HL-60 (cell line): ENCODE measurements at regions not wholly inside any gene's neighbourhood (a gene's known extent, or its start where the extent isn't known, plus 50 kb on each side); places are given as distances from the start of the nearest gene placed in this dataset.

Experiments
- DNase-seq, 2 experiments: peaks; one replicate each; pipeline ENCODE4 v3.0.0-alpha.2; 2010 to 2020; ENCODE audit warnings: low read depth in 1 of 2, low spot score in 1 of 2
- H3K27ac ChIP-seq: fragments of 250-450 bp; sonication (Bioruptor Pico); replicated peaks from 2 replicates; pipeline ENCODE4 v1.5.1; 2020; ENCODE audit warnings: mild to moderate bottlenecking, moderate library complexity
- H3K27me3 ChIP-seq: fragments of 250-450 bp; sonication (Bioruptor Pico); 2 replicates; pipeline ENCODE4 v1.5.1; 2021; ENCODE audit warnings: mild to moderate bottlenecking, moderate library complexity; ENCODE audit not compliant: insufficient read depth, poor library complexity, severe bottlenecking
- H3K4me3 ChIP-seq: replicated peaks from 2 replicates; pipeline ENCODE4 v1.5.1; 2011; ENCODE audit warnings: mild to moderate bottlenecking, control low read depth, low read length; ENCODE audit not compliant: insufficient read depth
- GABPA ChIP-seq: IDR thresholded peaks from 2 replicates; pipeline ENCODE4 v1.6.1; 2012; ENCODE audit warnings: low read depth
- POLR2AphosphoS5 ChIP-seq: IDR thresholded peaks from 2 replicates; pipeline ENCODE4 v1.6.1; 2012; ENCODE audit warnings: low read depth
- SPI1 ChIP-seq: IDR thresholded peaks from 2 replicates; pipeline ENCODE4 v1.6.1; 2012; ENCODE audit warnings: low read depth, mild to moderate bottlenecking, borderline replicate concordance
- TF ChIP-seq, protein P1 (sequence below): IDR thresholded peaks from 2 replicates; pipeline ENCODE4 v1.6.1; 2012; ENCODE audit warnings: low read depth; ENCODE audit not compliant: insufficient replicate concordance
- TF ChIP-seq, protein P2 (sequence below): IDR thresholded peaks from one replicate; pipeline ENCODE4 v1.5.1; 2011; ENCODE audit warnings: low read length, control low read depth, inconsistent platforms; ENCODE audit not compliant: insufficient read depth

DNA sequence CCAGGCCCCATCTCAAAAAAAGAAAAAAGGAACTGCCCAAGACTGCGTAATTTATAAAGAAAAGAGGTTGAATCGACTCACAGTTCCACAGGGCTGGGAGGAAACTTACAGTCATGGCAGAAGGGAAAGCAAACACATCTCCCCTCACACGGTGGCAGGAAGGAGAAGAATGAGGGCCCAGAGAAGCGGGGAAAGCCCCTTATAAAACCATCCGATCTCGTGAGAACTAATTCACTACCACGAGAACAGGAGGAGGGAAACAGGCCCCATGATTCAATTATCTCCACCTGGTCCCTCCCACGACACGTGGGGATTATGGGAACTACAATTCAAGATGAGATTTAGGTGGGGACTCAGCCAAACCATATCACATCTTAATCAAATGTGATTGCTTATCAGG is 82.2 kb downstream of the BUD13 start:
- Histone ChIP-seq H3K4me3 (no peak overlapping the region), H3K27me3 (no peaks in the 10 kb centered on the region), H3K27ac (no peak overlapping the region)
- DNase-seq = no peak
- TF ChIP-seq, protein P1, sequence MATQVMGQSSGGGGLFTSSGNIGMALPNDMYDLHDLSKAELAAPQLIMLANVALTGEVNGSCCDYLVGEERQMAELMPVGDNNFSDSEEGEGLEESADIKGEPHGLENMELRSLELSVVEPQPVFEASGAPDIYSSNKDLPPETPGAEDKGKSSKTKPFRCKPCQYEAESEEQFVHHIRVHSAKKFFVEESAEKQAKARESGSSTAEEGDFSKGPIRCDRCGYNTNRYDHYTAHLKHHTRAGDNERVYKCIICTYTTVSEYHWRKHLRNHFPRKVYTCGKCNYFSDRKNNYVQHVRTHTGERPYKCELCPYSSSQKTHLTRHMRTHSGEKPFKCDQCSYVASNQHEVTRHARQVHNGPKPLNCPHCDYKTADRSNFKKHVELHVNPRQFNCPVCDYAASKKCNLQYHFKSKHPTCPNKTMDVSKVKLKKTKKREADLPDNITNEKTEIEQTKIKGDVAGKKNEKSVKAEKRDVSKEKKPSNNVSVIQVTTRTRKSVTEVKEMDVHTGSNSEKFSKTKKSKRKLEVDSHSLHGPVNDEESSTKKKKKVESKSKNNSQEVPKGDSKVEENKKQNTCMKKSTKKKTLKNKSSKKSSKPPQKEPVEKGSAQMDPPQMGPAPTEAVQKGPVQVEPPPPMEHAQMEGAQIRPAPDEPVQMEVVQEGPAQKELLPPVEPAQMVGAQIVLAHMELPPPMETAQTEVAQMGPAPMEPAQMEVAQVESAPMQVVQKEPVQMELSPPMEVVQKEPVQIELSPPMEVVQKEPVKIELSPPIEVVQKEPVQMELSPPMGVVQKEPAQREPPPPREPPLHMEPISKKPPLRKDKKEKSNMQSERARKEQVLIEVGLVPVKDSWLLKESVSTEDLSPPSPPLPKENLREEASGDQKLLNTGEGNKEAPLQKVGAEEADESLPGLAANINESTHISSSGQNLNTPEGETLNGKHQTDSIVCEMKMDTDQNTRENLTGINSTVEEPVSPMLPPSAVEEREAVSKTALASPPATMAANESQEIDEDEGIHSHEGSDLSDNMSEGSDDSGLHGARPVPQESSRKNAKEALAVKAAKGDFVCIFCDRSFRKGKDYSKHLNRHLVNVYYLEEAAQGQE = no peak
- TF ChIP-seq GABPA (no peak), SPI1 (no peak), POLR2AphosphoS5 (no peak)
- TF ChIP-seq, protein P2, sequence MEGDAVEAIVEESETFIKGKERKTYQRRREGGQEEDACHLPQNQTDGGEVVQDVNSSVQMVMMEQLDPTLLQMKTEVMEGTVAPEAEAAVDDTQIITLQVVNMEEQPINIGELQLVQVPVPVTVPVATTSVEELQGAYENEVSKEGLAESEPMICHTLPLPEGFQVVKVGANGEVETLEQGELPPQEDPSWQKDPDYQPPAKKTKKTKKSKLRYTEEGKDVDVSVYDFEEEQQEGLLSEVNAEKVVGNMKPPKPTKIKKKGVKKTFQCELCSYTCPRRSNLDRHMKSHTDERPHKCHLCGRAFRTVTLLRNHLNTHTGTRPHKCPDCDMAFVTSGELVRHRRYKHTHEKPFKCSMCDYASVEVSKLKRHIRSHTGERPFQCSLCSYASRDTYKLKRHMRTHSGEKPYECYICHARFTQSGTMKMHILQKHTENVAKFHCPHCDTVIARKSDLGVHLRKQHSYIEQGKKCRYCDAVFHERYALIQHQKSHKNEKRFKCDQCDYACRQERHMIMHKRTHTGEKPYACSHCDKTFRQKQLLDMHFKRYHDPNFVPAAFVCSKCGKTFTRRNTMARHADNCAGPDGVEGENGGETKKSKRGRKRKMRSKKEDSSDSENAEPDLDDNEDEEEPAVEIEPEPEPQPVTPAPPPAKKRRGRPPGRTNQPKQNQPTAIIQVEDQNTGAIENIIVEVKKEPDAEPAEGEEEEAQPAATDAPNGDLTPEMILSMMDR = no peak

DNA sequence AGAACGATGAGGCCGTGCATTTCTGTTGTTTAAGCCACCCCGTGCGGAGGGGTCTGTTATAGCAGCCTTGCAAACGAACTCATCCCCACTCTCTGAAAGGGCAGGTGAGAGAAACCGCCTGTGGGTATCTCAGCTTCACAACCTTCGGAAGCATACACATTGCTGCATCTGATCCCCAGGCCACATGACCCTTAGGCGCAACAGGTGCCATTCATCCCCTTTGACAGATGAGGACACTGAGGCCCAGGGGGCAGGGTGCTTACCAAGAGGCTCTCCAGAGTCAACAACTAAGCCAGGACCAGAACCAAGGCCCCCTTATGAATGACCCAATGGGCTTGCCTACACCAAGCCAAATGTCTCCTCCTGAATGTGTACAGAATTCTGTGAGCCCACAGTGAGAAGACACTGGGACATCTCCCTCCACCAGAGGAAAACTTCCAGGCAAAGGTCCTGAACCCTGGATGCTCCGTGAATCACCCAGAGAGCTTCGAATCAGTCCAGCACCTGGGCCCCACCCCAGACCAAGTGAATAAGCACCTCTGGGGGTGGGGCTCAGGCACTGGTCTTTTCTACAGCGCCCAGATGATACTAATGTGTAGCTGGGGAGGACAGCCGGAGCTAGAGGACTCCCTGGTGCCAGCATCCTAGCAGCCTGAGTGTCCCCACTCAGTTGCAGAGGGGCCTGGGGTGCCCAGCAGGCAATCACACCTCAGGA is 83.2 kb downstream of the BUD13 start:
- no peak overlapping the region for H3K4me3 ChIP-seq
- TF ChIP-seq SPI1 (no peak), POLR2AphosphoS5 (no peak), GABPA (no peak)
- TF ChIP-seq, protein P2 = no peak
- TF ChIP-seq, protein P1 = no peak
- no peak overlapping the region for H3K27ac ChIP-seq
- DNase-seq = no peak
- H3K27me3 ChIP-seq = no peaks in the 10 kb centered on the region

DNA sequence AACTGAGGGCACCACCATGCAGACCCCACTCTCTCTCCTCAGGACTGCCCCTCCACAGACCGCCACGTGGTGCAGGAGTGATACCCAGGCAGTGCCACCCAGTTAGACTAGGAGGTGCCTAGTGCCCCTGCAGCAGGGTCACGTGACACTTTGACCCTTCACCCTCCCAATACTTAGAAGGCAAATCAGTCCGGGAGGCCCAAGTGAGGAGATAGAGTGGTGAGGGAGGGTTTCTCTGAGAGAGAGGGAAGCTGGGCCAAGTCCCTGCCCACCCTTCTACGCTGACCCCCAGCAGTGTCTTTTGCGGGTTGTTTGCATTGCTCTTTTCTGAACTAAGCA is 84.6 kb downstream of the BUD13 start:
- DNase-seq = no peak
- Histone ChIP-seq H3K27ac (no peak overlapping the region), H3K27me3 (peaks cover 3% of the 10 kb centered on the region), H3K4me3 (no peak overlapping the region)
- TF ChIP-seq SPI1 (no peak), GABPA (no peak), POLR2AphosphoS5 (no peak)
- TF ChIP-seq, protein P1 = no peak
- TF ChIP-seq, protein P2 = no peak
